ENCODE measurements at regions not wholly inside any gene's neighbourhood (a gene's known extent, or its start where the extent isn't known, plus 50 kb on each side); places are given as distances from the start of the nearest gene placed in this dataset.

GRCh38 chr2:2947406-2947805, 430.2 kb downstream of the EIPR1 start:
- TF ChIP-seq, protein P1, sequence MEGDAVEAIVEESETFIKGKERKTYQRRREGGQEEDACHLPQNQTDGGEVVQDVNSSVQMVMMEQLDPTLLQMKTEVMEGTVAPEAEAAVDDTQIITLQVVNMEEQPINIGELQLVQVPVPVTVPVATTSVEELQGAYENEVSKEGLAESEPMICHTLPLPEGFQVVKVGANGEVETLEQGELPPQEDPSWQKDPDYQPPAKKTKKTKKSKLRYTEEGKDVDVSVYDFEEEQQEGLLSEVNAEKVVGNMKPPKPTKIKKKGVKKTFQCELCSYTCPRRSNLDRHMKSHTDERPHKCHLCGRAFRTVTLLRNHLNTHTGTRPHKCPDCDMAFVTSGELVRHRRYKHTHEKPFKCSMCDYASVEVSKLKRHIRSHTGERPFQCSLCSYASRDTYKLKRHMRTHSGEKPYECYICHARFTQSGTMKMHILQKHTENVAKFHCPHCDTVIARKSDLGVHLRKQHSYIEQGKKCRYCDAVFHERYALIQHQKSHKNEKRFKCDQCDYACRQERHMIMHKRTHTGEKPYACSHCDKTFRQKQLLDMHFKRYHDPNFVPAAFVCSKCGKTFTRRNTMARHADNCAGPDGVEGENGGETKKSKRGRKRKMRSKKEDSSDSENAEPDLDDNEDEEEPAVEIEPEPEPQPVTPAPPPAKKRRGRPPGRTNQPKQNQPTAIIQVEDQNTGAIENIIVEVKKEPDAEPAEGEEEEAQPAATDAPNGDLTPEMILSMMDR (IDR thresholded peaks at IDR 0.05), result no peak
- TF ChIP-seq POLR2A (IDR thresholded peaks at IDR 0.05), result no peak
